ENCODE measurements at regions not wholly inside any gene's neighbourhood (a gene's known extent, or its start where the extent isn't known, plus 50 kb on each side); places are given as distances from the start of the nearest gene placed in this dataset.

DNA sequence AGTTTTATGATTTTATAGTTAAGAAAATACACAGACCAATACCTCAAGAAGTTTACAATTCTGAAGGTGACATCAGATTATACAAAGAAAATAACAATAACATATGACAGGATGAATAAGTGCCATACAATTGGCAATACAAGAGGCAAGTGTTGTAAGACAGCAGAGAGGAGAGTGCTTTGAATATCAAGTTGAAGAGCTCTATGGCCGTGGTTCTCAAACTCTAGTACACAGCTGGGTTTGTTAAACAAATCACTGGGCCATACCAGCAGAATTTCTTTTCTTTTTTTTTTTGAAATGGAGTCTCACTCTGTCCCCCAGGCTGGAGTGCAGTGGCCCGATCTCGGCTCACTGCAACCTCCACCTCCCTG is 167.1 kb upstream of the NECTIN3 start:
- TF ChIP-seq POLR2A (IDR thresholded peaks at IDR 0.05), result no peak
- TF ChIP-seq CTCF (IDR thresholded peaks at IDR 0.05), result no peak
